ENCODE measurements at regions not wholly inside any gene's neighbourhood (a gene's known extent, or its start where the extent isn't known, plus 50 kb on each side); places are given as distances from the start of the nearest gene placed in this dataset.

DNA sequence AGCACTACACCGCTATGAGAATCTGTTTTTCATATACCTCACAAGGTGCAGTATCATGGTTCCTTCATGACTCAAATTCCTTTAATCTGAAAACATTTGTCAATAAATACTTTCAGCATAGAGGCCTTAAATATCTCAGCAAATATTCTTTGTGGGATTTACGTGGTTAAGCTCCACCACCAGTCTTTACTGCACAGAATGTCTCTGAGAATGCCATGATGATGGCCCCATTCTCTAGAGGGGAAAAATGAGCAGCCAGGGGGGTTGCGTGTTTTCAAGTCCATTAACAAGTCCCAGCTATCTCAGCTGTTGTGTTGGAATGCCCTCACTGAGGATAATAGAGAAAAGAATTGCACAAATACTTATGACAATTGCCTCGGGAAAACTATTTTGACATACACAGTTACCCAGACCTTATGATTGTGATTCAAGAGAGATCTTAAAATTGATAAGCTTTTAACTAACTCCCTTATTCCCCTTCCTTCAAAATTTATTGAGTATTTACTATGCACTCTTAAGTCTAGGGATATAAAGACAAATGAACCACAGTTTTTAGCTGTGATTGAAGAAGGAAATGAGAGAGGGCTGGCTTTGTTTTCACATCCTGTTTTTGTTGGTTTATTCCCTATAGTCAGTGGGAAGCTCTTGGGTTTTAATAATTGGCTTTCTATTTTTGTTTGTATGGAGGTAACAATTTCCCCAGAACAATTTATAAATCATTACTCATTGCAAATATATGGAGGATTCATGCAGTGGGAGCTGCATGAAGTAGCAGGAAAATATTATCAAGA, 176.5 kb upstream of the VWC2 start:
- no peak for TF ChIP-seq POLR2A (IDR thresholded peaks at IDR 0.05)
- TF ChIP-seq, protein P1, sequence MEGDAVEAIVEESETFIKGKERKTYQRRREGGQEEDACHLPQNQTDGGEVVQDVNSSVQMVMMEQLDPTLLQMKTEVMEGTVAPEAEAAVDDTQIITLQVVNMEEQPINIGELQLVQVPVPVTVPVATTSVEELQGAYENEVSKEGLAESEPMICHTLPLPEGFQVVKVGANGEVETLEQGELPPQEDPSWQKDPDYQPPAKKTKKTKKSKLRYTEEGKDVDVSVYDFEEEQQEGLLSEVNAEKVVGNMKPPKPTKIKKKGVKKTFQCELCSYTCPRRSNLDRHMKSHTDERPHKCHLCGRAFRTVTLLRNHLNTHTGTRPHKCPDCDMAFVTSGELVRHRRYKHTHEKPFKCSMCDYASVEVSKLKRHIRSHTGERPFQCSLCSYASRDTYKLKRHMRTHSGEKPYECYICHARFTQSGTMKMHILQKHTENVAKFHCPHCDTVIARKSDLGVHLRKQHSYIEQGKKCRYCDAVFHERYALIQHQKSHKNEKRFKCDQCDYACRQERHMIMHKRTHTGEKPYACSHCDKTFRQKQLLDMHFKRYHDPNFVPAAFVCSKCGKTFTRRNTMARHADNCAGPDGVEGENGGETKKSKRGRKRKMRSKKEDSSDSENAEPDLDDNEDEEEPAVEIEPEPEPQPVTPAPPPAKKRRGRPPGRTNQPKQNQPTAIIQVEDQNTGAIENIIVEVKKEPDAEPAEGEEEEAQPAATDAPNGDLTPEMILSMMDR (IDR thresholded peaks at IDR 0.05) = no peak
